Cardiac muscle cell (in vitro differentiated cells and primary cell): ENCODE measurements at regions not wholly inside any gene's neighbourhood (a gene's known extent, or its start where the extent isn't known, plus 50 kb on each side); places are given as distances from the start of the nearest gene placed in this dataset.

Experiments
- DNase-seq, 2 donors: peaks; one replicate each; pipeline versions ENCODE4 v3.0.0 to v3.0.0-alpha.2; 2010 to 2017; ENCODE audit warnings: low read depth in 1 of 2, low spot score in 1 of 2
- H3K27ac ChIP-seq: fragments of 200-600 bp; sonication (generic); 2 replicates; pipeline ENCODE4 v1.5.1; 2016
- H3K27me3 ChIP-seq: fragments of 200-600 bp; sonication (generic); 2 replicates; pipeline ENCODE4 v1.6.0; 2016; ENCODE audit warnings: control low read depth
- H3K36me3 ChIP-seq: fragments of 200-600 bp; sonication (generic); 2 replicates; pipeline ENCODE4 v1.5.1; 2016; ENCODE audit warnings: control low read depth
- H3K4me1 ChIP-seq: fragments of 200-600 bp; sonication (generic); 2 replicates; pipeline ENCODE4 v1.8.1; 2017; ENCODE audit warnings: low read depth, mild to moderate bottlenecking, mixed run types
- H3K4me3 ChIP-seq: fragments of 200-600 bp; sonication (generic); 2 replicates; pipeline ENCODE4 v1.5.1; 2016; ENCODE audit warnings: mild to moderate bottlenecking
- H3K9me3 ChIP-seq: fragments of 200-600 bp; sonication (generic); 2 replicates; pipeline ENCODE4 v1.5.1; 2017; ENCODE audit warnings: low read depth, mild to moderate bottlenecking, control low read depth
- TF ChIP-seq, protein P1 (sequence below): IDR thresholded peaks from 2 replicates; pipeline ENCODE4 v1.5.1; 2012; ENCODE audit warnings: low read depth, mild to moderate bottlenecking, low read length

GRCh38 chr7:52980129-52980528, 55.3 kb upstream of the POM121L12 start:
- no peak for DNase-seq
- no peaks in the 10 kb centered on the region for H3K9me3 ChIP-seq
- H3K27ac ChIP-seq = no peak overlapping the region
- no peaks in the 10 kb centered on the region for H3K4me1 ChIP-seq
- no peak overlapping the region for H3K4me3 ChIP-seq
- no peaks in the 10 kb centered on the region for H3K36me3 ChIP-seq
- TF ChIP-seq, protein P1, sequence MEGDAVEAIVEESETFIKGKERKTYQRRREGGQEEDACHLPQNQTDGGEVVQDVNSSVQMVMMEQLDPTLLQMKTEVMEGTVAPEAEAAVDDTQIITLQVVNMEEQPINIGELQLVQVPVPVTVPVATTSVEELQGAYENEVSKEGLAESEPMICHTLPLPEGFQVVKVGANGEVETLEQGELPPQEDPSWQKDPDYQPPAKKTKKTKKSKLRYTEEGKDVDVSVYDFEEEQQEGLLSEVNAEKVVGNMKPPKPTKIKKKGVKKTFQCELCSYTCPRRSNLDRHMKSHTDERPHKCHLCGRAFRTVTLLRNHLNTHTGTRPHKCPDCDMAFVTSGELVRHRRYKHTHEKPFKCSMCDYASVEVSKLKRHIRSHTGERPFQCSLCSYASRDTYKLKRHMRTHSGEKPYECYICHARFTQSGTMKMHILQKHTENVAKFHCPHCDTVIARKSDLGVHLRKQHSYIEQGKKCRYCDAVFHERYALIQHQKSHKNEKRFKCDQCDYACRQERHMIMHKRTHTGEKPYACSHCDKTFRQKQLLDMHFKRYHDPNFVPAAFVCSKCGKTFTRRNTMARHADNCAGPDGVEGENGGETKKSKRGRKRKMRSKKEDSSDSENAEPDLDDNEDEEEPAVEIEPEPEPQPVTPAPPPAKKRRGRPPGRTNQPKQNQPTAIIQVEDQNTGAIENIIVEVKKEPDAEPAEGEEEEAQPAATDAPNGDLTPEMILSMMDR = no peak
- no peaks in the 10 kb centered on the region for H3K27me3 ChIP-seq

DNA sequence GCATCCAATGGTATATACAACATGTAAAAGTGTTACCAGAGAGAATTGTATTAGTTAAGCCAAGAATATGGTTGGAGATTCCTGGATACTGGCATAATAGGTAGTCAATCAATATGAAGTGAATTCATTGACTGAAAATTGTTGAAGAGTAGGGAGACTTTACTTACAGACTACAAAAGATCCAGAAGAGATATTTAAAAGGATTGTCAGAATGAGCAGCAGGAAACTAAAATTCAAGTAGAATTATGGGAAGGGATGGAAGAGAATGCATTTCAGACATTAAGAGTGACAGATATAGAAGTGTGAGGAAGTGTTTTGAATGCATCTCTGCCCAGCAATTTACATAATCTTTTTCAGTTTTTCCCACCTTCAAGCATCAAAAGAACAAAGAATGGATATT, 62.3 kb upstream of the POM121L12 start:
- Histone ChIP-seq H3K4me1 (no peaks in the 10 kb centered on the region), H3K9me3 (no peaks in the 10 kb centered on the region), H3K27me3 (no peaks in the 10 kb centered on the region), H3K4me3 (no peak overlapping the region), H3K36me3 (no peaks in the 10 kb centered on the region), H3K27ac (no peak overlapping the region)
- no peak for DNase-seq
- TF ChIP-seq, protein P1 = no peak

GRCh38 chr7:52962402-52963076, 72.9 kb upstream of the POM121L12 start:
- H3K4me1 ChIP-seq = peaks cover 25% of the 10 kb centered on the region
- H3K36me3 ChIP-seq = no peaks in the 10 kb centered on the region
- no peaks in the 10 kb centered on the region for H3K27me3 ChIP-seq
- H3K9me3 ChIP-seq = no peaks in the 10 kb centered on the region
- DNase-seq = no peak
- peak overlapping the region; percentile 83 for H3K27ac ChIP-seq
- H3K4me3 ChIP-seq = no peak overlapping the region
- TF ChIP-seq, protein P1 = no peak

GRCh38 chr7:52961084-52961483, 74.3 kb upstream of the POM121L12 start:
- H3K4me3 ChIP-seq = no peak overlapping the region
- H3K9me3 ChIP-seq = no peaks in the 10 kb centered on the region
- TF ChIP-seq, protein P1 = no peak
- H3K4me1 ChIP-seq = peaks cover 22% of the 10 kb centered on the region
- no peaks in the 10 kb centered on the region for H3K36me3 ChIP-seq
- peak overlapping the region; percentile 83 for H3K27ac ChIP-seq
- DNase-seq = peak in 1 of 2 donors; percentile 82
- H3K27me3 ChIP-seq = no peaks in the 10 kb centered on the region

- Histone ChIP-seq H3K36me3 (no peaks in the 10 kb centered on the region), H3K4me1 (peaks cover 22% of the 10 kb centered on the region), H3K4me3 (no peak overlapping the region), H3K27ac (peak overlapping the region; percentile 83), H3K27me3 (no peaks in the 10 kb centered on the region), H3K9me3 (no peaks in the 10 kb centered on the region)
- TF ChIP-seq, protein P1 = no peak
- no peak for DNase-seq
These were observed 75.4 kb upstream of the POM121L12 start for GRCh38 chr7:52959878-52960660.
